ENCODE measurements at regions not wholly inside any gene's neighbourhood (a gene's known extent, or its start where the extent isn't known, plus 50 kb on each side); places are given as distances from the start of the nearest gene placed in this dataset.

DNA sequence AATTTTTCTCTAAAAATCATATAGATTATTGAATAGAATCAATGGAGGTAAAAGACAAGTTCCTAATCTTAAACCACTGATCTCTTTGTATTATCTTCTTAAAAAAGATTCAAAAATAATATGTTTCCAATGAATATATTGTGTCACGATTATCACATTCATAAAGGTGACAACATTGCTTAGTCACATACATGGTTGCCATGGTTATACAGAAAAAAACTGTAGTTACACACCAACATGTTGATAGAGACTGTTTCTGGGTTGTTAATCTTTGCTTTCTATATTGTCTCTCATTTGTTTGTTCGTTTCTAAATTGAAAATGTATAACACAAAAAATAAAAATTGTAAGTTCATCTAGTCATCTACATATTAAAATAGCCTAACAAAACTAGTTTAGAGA lies 376.0 kb upstream of the ALCAM start:
- no peak for DNase-seq

DNA sequence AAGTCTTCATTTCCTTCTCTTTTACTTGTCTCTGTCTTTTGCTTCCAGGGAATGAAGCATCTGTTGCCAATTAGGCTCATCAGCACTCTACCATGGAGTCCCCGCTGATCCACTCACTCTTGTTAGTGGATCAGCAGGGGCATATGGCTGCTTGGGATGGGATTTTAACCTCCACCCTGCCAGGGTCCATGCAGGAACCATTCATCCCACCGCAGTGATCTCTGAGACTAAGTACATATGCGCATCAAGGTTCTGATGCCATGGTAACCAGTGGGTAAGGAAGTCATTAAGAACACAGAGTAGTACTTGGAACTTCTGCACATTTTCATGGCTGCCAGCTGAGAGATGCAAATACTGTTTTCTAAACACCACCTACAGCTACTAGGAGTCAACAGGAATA lies 374.0 kb upstream of the ALCAM start:
- no peak for DNase-seq

DNA sequence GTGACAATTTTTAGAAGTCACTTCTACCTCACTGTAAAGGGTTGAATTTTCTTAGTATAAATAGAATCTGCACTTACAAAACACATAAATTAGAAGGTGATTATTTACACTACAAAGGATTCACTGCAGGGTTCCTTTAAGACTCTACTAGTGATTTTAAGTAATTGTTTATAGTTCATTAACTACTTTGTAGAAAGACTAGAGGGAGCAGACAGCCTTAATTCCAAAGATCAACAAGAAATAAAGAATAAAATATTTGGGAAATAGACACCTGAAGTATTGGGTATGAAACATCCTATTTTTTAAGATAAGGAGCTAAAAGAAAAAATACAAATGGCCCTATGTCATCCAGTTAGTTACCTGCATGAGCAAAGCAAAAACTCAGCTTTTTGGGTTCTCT lies 360.5 kb upstream of the ALCAM start:
- no peak for DNase-seq

DNA sequence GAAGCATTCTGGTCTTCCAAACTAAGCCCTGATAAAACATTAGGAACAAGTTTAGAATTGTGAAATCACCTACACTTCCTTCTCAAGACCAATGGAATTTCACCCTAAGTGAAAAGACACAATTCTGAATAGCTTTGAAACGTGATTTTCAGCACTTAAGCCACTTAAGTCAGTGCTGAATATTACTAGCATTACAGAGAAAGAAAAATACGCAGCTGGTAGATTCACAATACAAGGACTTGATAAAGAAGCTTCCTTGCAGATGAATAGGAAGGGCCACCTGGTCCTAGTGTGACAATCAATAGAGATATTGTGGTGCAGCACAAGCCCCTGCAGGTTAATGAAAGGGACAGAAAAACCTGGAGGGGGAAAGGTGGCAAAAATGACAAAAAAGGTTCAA lies 353.1 kb upstream of the ALCAM start:
- no peak for DNase-seq

DNA sequence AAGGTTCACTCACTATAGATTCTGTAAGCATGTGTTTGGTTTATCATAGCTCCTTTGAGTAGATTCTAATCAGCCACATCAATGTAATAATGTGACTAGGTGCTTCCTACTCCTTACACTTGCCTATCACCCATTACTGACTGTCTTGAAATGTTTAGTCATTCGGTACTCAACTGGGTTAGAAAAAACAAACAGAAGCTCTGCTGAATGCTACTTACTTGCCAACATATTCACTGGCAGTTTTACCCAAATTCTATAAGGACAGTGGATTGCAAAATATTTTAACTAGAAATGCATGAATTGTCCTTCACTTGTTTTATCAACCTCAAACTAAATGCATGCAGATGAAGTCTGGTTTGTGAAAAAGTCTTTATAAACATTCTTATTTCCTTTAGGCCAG lies 352.1 kb upstream of the ALCAM start:
- no peak for DNase-seq

DNA sequence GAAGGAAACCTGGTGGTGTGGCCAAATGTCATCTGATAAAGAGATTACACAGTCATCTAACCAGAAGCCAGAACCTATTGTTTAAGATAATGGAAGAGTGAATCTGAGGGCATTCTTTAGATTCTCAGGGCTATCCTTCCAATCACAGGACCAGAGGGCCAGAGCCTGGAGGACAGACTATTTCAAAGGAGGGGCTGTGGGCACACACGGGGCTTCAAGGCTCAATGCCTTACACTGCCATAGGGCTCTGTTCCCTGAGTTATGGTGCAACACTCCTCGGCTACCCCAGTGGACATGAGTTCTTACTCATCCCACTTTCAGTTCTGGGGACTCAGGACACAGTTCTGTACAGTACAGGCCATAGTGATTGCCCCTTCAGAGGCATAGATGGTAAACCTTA lies 343.9 kb upstream of the ALCAM start:
- no peak for DNase-seq

DNA sequence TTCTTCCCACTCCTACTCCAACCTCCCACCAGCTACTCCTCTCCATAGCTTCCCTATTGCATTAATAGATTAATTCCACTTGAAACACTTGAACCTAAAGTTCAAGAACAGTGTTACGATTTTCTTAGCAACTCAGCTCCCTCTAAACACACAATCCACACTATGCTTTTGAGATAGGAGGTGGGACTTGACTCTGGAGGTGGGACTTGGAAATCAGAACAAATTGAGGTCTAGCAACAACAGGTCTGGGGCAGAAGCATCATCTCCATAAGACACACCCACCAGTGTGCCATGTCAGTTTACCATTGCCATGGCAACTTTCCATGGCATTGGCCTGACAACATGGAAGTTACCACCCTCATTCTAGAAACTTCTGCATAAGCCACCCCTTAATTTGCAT lies 336.5 kb upstream of the ALCAM start:
- DNase-seq = no peak

DNA sequence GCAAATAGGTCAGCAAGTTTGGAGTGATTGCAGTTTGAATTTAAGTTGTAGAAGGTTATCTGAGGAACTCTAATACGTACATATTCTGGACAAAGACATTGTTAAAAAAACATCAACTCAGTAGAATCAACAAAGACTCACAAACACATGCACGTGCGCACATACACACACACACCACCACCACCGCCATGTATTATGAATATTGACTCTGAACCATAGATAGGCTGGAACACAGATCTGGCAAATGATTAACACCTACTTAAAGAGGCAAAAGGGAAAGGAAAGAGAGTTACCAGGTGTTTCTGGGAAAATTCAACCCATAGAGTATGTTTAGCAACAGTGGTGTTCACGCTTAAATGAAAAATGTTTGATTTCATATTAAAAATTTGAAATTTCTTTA lies 334.2 kb upstream of the ALCAM start:
- DNase-seq = no peak

DNA sequence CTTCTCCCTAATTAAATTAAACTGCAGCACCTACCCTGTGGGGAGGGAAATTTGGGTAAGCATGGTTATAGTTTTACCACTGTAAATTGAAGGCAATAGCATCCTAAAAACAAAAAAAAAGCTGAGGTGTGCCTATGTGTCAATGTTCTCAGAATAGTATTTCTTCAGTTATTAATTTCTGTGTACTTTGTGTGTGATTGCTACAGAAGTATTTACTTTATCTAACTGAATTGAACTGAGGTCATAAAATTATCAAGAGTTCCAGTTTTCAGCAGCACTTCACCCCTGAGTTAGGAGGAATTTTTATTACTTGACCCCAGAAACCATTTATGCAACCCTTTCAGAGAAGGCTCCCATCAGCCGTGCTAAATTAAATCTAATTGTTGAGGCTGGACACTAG lies 333.6 kb upstream of the ALCAM start:
- peak; percentile 19 for DNase-seq

DNA sequence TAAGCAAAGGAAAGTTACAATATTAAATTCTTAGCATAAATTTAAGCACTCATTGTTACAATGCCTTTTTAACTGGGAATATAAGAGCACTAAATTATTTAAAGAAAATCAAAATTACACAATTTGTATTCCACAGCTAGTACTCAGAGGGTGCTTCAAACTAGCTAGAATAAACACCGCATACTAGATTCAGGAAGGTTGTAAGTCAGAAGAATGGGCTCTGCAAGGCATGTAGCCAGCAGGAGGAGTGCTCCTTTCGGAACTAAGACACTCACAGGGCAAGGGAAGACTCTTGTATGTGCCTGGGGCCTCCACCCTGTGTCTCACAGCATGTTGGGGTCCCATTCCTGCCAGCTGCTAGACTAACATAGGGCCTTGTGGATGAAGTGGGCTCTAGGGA lies 327.7 kb upstream of the ALCAM start:
- DNase-seq = no peak

DNA sequence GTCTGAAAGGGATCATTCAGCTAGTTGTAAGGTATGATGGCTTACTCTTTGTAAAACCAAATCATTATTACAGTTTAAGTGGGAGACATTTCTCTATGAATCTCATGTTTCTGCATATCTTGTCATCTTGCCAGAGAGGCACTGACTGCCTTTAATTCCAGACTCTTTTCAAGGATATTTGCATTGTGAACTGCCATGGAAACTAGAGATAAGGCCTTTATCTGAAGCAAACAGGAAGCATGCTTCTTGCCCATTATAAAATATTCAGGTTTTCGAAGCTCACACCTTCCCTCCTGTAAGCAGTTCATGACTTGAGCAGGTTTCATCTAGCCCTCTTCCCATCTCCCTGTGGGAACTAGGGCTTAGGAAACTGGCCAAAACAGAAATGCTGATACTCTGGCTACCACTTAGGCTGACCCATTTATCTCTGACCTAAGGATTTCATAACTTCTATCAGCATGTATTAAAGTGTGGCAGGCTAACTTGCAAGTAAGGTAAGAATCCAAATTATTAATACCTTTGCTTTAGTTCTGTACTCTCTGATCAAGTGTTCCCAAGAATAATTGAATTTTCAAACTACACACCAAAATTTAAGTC lies 326.6 kb upstream of the ALCAM start:
- no peak for DNase-seq

DNA sequence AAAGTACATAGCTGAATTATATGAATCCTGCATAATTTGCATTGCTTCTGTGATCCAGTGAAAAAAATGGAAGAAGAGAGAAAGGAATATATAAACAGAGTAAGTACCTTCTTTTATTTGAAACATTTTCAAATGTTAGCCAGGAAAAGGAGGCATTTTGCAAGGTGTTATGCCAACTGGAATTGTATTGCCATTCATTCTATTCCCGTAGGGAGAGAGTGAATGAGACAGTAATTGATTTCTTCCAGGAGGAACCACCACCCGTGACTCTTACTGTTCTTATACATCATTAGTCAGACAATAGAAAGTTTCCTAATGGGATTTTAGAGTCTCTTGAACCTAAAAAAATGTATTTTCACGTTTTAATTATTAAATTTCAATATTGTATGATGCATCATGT lies 324.1 kb upstream of the ALCAM start:
- DNase-seq = no peak

DNA sequence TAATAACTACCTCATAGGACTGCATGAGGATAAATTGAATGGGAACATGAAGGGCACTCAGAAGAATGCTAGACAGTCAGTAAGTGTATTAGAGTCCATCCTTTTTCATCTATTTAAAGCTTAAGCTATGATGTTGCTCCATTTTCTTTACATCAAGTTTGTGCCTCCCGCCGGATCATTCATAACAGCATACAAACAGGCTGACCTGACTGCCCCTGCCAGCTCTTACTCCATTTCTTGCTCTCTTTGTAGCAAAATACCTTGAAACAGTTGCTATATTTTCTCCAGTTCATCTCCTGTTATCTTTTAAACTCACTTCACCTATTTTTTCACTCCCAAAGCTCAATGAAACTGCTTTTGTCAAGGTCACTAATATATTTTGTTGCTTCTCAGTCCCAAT lies 315.6 kb upstream of the ALCAM start:
- no peak for DNase-seq

DNA sequence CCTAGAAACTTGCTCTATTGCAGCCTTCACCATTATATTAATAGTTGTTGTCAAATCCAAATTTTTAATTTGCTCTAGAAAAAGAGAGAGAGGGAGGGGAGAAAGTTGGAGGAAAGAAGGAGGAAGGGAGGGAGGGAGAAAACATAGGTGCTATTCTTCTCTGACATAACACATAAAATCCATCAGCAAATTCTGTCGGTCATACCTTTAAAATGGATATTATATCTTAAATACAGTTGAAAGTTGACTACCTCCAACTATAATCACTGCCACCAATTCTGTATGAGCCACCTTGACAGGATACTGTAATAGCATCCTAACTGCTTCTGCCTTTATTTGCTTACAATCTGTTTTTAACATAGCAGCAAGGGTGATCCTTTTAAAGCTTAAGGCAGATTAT lies 314.7 kb upstream of the ALCAM start:
- DNase-seq = no peak

DNA sequence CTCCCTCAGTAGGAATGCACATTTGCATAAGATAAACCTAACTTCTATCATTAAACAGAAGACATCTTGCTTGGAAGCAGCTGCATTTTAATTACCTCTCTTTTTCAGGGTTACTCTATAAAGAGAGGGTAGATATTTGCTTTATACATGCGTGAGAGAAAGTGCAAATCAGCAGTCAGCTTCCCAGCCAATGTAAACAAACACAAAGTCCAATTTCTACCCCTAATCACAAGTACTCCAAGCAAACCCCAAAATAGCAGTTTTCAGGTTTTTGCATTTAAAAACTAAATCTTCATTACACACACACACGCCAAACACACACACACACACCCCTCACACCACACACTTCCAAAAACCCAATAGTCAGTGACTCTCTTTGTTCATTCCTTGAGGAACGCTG lies 303.9 kb upstream of the ALCAM start:
- no peak for DNase-seq

DNA sequence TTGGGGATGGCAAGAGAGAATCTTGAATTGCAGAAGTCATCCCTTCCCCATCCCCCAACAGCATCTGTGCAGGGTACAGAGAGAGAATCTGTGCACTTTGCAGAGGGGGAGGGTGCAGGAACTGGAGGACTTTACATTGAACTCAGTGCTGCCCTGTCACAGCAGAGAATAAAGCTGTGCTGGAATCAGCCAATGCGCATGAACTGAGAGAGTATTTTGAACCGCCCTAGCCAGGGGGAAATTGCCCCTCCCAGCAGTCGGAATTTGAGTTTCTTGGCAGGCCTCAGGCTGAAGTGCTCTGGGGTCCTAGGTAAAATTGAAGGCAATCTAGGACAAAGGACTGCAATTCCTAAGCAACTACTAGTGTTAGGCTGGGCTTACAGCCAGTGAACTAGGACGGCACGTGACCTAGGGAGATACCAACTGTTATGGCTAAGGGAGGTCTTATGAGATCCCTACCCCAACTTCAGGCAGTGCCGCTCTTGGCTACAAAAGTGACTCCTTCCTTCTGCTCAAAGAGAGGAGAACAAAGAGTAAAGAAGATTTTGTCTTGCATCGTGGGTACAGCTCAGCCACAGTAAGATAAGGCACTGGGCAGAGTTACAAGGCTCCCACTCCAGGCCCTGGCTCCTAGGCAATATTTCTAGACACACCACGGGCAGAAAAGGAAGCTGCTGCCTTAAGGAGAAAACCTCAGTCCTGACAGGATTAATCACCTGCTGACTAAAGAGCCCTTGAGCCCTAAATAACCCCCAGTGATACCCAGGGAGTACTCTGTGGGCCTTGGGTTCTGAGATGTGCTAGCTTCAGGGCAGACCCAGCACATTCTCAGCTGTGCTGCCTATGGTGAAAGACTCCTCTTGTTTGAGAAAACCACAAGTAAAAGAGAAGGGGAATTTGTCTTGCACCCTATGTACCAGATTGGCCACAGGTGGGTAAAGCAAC lies 300.5 kb upstream of the ALCAM start:
- no peak for DNase-seq

DNA sequence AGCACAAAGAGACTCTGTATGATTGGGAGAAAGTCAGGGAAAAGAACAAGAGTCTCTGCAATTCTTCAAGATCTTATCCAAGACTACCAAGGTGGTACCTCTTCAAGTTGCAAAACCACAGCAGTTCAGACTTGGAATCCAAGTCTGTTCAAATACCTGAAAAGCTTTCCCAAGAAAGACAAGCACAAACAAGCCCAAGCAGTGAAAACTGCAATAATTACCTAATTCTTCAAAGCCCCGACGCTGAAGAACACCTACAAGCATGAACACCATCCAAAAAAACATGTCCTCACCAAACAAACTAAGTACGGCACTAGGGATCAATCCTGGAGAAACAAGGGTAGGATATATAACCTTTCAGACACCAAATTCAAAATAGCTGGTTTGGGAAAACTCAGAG lies 299.3 kb upstream of the ALCAM start:
- no peak for DNase-seq

DNA sequence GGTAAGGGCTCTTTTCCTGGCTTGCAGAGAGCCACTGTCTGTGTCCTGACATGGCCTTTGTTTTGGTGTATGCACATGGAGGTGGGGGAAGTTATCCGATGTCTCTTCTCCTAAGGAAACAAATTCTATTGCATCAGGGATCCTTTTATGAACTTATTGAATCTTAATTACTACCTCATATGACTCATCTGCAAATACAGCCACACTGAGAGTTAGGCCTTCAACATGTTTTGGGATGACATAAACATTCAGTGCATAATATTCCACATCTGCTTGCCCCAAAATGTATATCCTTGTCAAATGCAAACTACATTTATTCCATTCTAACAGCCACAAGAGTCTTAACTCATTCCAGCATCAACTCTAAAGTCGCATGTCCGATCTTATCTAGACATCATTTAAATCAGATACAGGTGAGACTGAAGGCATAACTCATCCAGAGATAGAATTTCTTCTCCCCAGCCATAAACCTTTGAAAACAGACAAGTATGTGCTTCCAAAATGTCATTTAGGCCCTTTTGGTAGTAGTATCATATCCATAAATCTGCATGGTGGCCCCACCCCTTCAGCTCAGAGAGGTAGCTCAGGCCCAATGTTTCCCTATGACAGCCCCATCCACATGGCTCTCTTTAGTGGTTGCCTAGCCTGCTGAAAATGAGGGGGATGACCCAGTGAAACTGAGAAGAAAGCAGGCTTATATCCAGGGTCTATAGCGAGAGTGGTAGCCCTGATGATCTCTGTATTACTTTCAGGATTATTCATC lies 289.5 kb upstream of the ALCAM start:
- no peak for DNase-seq

DNA sequence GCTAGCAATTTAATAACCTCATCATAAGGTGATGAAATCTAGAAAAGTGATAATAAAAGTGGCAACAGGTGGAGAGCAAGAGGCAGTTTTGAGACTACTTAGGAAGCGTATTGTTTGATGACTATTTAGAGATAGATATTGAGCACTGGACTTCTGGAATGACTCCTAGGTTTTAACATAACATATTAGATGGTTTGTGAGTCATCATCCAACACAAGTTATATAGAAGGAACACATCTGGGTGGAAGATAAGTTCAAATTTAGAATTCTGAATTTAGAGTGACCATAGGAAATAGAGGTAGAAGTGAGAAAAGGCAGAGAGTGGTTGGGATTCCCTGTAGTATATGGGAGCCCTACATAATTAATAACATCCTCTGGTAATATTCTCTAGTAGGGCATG lies 282.8 kb upstream of the ALCAM start:
- no peak for DNase-seq

DNA sequence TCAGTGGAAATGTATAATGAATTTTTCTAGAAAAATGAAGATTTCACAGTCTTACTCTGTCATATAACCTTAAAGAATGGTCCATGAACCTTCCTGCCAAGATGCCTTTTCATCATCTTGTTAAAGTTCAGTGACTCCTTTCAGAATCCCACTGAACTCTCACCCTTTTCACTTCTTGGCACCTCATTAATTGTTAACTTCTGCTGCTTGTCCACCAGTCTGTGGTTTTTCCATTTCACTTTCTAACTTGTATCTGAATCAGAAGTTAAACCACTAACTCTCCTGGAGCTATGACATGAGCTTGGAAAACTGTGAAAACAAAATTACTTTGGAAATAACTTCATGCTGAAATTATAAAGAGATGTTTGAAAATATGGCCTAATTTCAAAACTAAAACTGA lies 281.2 kb upstream of the ALCAM start:
- no peak for DNase-seq

DNA sequence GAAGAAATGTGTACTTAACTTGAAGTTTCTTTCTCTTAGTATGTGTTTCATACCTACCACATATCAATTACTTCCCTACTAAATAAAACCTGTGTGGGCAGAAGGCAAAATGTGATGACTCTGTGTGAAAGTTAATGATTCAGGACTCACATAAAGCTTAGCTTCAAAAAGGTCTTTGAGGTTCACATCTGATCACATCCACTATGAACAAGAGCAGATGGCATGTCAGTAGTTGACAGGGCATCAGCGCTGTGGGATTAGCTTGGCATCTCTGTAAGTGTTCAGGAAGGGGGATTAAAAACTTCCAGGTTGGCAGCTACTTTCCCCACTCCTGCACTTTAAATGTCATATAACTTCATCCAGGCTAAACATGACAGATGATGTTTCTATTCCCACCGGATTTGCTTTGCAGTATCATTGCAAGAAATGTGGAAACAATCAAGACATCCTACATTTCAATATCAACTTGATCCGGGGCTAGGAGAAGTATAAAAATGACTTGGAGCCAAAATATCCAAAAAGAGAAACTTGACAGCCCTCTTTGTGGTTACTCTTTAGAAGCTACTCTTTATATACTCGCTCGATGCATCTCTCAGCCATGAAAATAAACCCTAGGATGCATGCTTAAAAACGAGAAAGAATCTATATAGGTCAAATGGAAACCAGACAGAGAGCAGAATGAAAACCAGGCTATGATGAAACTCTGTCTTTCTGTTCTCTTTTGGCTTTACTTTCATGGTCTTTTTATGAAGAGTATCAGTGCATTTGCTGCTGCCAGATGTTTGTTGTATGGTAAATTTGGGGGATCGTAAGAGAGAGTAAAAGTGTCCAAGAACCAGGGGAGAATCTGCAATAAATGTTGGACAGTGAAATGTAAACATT lies 273.1 kb upstream of the ALCAM start:
- no peak for DNase-seq

DNA sequence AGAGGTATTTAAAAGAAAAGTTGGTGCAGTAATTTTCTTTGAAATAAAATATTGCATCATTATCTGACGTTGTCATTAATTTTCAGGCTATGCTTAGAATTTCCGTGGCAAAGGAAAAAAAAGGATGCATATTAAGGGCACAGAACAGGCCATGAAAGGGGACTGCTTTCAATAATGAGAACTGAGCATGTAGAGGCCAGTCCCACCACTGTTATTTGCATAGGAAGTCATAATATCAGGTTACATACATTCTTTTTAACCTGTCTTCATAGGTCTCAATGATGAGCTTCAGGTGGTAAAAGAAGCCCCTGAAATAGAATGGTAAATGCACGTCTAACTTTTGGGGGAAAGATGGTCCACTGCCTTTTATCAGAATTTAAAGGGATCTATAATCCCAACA lies 272.1 kb upstream of the ALCAM start:
- DNase-seq = no peak

DNA sequence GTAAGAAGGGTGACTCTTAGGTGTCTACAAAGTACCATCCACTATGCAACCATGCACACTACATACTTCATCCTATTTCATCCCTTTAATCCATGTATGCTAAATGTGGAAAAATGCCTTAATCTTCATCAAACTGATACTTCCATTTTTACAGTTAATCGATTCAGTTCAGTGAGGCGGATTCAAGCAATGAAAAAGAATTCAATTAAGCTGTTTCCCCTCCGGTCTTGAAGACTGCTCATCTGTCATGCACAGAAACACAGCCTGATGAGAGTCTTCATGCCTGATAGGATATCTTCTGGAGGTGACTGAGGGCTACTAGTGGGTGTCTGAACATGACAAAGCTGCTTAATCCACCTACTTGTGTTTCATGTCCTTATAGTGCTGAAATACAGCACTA lies 270.6 kb upstream of the ALCAM start:
- DNase-seq = no peak
